ENCODE measurements at regions not wholly inside any gene's neighbourhood (a gene's known extent, or its start where the extent isn't known, plus 50 kb on each side); places are given as distances from the start of the nearest gene placed in this dataset.

DNA sequence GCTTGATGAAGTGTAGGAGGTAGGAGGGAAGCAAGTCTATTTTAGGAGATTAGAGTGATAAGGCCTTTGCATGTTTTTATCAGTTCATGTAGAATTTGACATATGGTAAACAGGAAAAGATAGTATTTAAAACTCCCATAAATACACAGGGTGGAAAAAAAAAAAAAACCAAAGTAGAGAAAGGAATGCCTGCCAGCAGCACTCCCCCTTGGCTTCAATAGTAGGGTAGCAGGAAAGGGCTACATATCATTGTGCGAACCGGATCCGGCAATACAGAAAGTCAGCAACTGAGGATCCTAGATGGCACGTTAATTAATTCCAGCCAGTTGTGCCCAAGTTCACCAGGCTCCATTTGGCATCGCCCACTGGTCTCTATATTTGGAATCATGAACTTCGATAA lies 159.6 kb upstream of the SMIM21 start:
- no peak for DNase-seq (ENCODE audit: low read depth in 1 of 2, low spot score in 1 of 2)
- Histone ChIP-seq H3K27ac (no peak overlapping the region), H3K4me3 (no peak overlapping the region), H3K4me1 (ENCODE audit: low read depth) (no peaks in the 10 kb centered on the region), H3K36me3 (no peaks in the 10 kb centered on the region), H3K9me3 (ENCODE audit: low read depth) (no peaks in the 10 kb centered on the region), H3K27me3 (no peaks in the 10 kb centered on the region)
- TF ChIP-seq, protein P1, sequence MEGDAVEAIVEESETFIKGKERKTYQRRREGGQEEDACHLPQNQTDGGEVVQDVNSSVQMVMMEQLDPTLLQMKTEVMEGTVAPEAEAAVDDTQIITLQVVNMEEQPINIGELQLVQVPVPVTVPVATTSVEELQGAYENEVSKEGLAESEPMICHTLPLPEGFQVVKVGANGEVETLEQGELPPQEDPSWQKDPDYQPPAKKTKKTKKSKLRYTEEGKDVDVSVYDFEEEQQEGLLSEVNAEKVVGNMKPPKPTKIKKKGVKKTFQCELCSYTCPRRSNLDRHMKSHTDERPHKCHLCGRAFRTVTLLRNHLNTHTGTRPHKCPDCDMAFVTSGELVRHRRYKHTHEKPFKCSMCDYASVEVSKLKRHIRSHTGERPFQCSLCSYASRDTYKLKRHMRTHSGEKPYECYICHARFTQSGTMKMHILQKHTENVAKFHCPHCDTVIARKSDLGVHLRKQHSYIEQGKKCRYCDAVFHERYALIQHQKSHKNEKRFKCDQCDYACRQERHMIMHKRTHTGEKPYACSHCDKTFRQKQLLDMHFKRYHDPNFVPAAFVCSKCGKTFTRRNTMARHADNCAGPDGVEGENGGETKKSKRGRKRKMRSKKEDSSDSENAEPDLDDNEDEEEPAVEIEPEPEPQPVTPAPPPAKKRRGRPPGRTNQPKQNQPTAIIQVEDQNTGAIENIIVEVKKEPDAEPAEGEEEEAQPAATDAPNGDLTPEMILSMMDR (IDR thresholded peaks at IDR 0.05; ENCODE audit: low read depth, low read length), result no peak

DNA sequence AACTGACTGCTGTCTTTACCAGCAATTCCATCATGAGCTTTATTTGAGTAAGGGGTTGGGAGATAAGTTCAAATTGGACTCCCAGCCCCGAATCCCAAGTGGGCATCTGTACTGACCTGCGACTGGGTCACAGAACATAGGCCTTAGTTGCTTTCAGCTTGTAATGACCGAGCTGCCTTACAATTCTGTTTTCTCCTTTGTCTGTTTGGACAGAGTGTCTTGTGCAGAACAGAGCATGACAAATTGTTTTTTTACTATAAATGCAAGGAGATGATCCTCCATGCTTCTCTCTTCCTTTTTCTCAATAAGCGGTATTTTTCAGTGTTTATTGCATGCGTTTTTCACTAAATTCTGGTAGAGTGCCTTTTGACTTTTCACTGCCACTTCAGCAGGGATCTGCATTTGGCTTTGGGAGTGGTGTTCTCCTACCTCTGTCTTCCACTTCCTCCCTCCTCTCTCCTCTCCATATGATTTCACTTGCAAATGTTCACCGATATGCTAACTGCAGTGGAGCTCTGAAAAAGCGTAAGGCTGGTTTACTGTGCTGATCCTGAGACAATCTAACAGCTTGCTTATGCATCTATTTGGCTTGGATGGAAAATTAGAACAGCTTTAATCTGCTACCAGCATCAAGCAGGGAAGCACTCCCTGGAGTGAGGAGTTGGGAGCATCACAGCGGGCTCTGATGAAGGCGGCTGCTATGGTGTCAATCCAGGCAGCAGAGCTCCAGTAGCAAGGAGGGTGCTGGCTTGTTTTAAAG lies 158.8 kb upstream of the SMIM21 start:
- Histone ChIP-seq H3K4me1 (ENCODE audit: low read depth) (no peaks in the 10 kb centered on the region), H3K9me3 (ENCODE audit: low read depth) (no peaks in the 10 kb centered on the region), H3K27me3 (no peaks in the 10 kb centered on the region), H3K27ac (no peak overlapping the region), H3K4me3 (no peak overlapping the region), H3K36me3 (no peaks in the 10 kb centered on the region)
- DNase-seq (ENCODE audit: low read depth in 1 of 2, low spot score in 1 of 2), result no peak
- TF ChIP-seq, protein P1 (IDR thresholded peaks at IDR 0.05; ENCODE audit: low read depth, low read length), result no peak

DNA sequence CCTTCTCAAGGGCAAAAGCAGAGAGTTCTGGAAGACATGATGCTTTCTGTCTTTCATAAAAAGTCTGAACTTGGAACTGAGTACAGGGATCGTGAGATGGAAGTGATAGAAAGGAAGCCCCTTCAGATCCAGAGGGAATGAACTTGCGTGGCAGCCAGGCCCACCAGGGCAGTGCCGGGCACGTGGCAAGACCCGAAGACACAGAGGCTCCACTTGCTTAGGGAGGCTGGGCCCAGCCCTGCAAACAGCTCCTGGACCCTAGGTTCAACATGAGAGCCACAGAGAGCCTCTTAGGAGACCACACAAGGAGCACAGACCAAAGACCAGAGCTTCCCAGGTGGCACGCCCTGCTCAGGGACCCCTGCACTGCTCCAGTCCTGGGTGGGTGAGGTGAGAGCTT lies 155.4 kb upstream of the SMIM21 start:
- TF ChIP-seq, protein P1 (IDR thresholded peaks at IDR 0.05; ENCODE audit: low read depth, low read length), result no peak
- H3K9me3 ChIP-seq (ENCODE audit: low read depth), result no peaks in the 10 kb centered on the region
- no peaks in the 10 kb centered on the region for H3K4me1 ChIP-seq (ENCODE audit: low read depth)
- no peaks in the 10 kb centered on the region for H3K27me3 ChIP-seq
- DNase-seq (ENCODE audit: low read depth in 1 of 2, low spot score in 1 of 2), result no peak
- no peaks in the 10 kb centered on the region for H3K36me3 ChIP-seq
- no peak overlapping the region for H3K27ac ChIP-seq
- no peak overlapping the region for H3K4me3 ChIP-seq

DNA sequence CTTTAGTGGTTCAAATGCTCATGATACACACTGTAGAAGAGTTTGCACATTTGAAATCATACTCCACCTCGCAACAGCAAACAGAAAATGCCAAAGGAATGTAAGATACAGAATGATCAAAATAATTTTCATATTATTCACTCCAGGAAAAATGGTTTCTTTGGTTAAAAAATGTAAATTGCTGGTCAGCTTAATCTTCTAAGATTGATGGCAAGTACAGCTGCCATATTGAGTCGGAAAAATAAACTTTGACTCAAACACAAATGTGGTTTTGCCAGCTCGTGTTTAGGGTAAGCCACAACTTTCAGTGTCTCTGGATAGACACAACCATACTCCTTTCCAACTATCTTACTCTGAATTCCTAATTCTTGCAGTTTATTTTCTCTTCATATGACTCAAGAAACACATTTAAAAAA lies 154.9 kb upstream of the SMIM21 start:
- no peak overlapping the region for H3K27ac ChIP-seq
- H3K9me3 ChIP-seq (ENCODE audit: low read depth), result no peaks in the 10 kb centered on the region
- H3K27me3 ChIP-seq, result no peaks in the 10 kb centered on the region
- DNase-seq (ENCODE audit: low read depth in 1 of 2, low spot score in 1 of 2), result peak in 1 of 2 donors; percentile 10
- TF ChIP-seq, protein P1 (IDR thresholded peaks at IDR 0.05; ENCODE audit: low read depth, low read length), result no peak
- no peak overlapping the region for H3K4me3 ChIP-seq
- no peaks in the 10 kb centered on the region for H3K4me1 ChIP-seq (ENCODE audit: low read depth)
- no peaks in the 10 kb centered on the region for H3K36me3 ChIP-seq

DNA sequence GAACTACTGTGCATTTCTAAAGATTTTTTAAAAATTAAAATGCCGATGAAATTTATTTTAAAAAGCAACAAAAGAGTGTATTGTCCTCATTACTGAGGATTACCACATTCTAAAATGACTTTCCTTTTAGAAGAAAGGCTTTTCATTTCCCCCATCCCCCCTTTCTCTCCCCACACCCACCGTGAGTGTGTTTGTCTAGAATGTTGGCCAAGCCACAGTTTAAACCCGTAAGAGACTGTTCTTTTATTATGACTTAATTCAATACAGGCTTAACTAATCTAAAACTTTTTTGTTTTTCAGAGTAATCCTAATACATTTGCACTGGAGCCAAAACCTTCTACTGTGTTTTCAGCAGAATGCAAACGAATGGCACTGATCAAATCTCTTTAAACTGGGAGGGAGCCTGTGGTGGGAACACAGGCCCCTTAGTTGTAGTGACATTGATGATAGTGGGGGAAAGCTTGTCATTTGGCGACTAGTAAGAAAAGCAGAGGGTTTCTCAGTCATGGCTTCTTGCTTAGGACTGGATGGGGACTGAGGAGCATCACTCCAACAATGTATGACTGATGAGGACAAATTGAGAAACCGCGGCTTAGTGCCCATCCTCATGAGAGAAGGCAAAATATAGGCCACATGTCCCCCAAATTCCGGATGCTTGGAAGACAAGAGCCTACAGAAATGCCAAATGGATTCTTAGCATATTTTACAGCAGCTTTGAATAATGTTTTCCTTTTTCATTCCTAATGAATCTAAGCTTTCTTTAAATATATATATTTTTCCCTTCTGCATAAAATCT lies 154.0 kb upstream of the SMIM21 start:
- Histone ChIP-seq H3K27me3 (no peaks in the 10 kb centered on the region), H3K36me3 (no peaks in the 10 kb centered on the region), H3K9me3 (ENCODE audit: low read depth) (no peaks in the 10 kb centered on the region), H3K4me1 (ENCODE audit: low read depth) (no peaks in the 10 kb centered on the region), H3K4me3 (no peak overlapping the region), H3K27ac (no peak overlapping the region)
- TF ChIP-seq, protein P1 (IDR thresholded peaks at IDR 0.05; ENCODE audit: low read depth, low read length), result no peak
- peak in 1 of 2 donors; percentile 29 for DNase-seq (ENCODE audit: low read depth in 1 of 2, low spot score in 1 of 2)
